C4-2B (cell line): ENCODE measurements at regions not wholly inside any gene's neighbourhood (a gene's known extent, or its start where the extent isn't known, plus 50 kb on each side); places are given as distances from the start of the nearest gene placed in this dataset.

Experiments
- ZFX ChIP-seq: fragments of 450-650 bp; IDR thresholded peaks from 2 replicates; pipeline ENCODE4 v1.6.1; 2017
- TF ChIP-seq, protein P1 (sequence below): fragments of 450-650 bp; conservative IDR thresholded peaks from 2 replicates; pipeline ENCODE4 v1.5.1; 2017; ENCODE audit warnings: mild to moderate bottlenecking

DNA sequence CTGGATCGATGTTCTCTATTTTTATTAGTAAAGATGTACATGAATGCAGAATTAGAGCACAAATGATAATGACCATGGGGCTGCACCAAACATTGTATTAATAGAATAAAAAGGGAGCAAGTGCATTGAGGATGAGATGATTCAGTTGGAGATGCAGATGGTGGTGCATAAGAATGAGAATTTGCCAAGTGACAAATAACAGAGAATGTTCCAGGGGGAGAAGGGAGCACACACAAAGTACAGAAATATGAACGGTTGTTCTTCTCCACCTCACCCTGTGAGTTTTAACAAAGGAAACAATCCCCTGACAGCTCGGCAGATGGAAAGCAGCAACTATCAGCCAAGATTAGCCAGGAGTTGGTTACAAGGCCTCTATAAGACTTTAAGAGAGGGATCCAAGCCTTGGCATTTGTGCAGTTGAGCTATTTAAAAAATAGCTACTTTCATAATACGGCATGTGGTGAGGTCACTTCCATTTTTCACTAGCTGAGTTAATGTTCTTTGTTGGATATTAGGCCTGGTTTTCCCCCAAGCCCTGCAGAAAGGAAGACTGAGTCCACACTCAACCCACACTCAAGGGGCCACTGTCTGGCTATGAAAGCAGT lies 462.5 kb downstream of the TNS3 start:
- TF ChIP-seq, protein P1, sequence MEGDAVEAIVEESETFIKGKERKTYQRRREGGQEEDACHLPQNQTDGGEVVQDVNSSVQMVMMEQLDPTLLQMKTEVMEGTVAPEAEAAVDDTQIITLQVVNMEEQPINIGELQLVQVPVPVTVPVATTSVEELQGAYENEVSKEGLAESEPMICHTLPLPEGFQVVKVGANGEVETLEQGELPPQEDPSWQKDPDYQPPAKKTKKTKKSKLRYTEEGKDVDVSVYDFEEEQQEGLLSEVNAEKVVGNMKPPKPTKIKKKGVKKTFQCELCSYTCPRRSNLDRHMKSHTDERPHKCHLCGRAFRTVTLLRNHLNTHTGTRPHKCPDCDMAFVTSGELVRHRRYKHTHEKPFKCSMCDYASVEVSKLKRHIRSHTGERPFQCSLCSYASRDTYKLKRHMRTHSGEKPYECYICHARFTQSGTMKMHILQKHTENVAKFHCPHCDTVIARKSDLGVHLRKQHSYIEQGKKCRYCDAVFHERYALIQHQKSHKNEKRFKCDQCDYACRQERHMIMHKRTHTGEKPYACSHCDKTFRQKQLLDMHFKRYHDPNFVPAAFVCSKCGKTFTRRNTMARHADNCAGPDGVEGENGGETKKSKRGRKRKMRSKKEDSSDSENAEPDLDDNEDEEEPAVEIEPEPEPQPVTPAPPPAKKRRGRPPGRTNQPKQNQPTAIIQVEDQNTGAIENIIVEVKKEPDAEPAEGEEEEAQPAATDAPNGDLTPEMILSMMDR: no peak
- no peak for TF ChIP-seq ZFX
